SK-N-SH (cell line): ENCODE measurements at regions not wholly inside any gene's neighbourhood (a gene's known extent, or its start where the extent isn't known, plus 50 kb on each side); places are given as distances from the start of the nearest gene placed in this dataset.
A peak's percentile ranks its signal among the peaks of the same experiment; 100 is the strongest.

ENCODE experiments used
- CTCF ChIP-seq: fragments of 200-600 bp; sonication (generic); IDR thresholded peaks from 2 replicates; pipeline ENCODE4 v1.6.1; 2017; ENCODE audit warnings: antibody characterized with exemption, mild to moderate bottlenecking, moderate library complexity
- EP300 ChIP-seq, 2 experiments: IDR thresholded peaks; 2 replicates each; pipeline versions ENCODE4 v1.4.0 to v1.6.1; 2012; ENCODE audit warnings: borderline replicate concordance in 1 of 2, low read depth in 1 of 2, low read length in 1 of 2
- EZH2phosphoT487 ChIP-seq: fragments of 200-600 bp; sonication (generic); IDR thresholded peaks from 2 replicates; pipeline ENCODE4 v1.6.1; 2017; ENCODE audit warnings: low read depth, mixed run types, mild to moderate bottlenecking, antibody characterized with exemption, moderate library complexity, borderline replicate concordance
- MAX ChIP-seq: IDR thresholded peaks from 2 replicates; pipeline ENCODE4 v1.4.0; 2012; ENCODE audit warnings: low read depth
- POLR2AphosphoS5 ChIP-seq: IDR thresholded peaks from 2 replicates; pipeline ENCODE4 v1.6.1; 2012; ENCODE audit warnings: low read depth, low read length
- SMC3 ChIP-seq: IDR thresholded peaks from 2 replicates; pipeline ENCODE4 v1.6.1; 2012; ENCODE audit warnings: low read depth, low read length, improper control_type of control experiment
- TAF1 ChIP-seq: IDR thresholded peaks from 2 replicates; pipeline ENCODE4 v1.6.1; 2012; ENCODE audit warnings: low read depth, mild to moderate bottlenecking, low read length, moderate library complexity, borderline replicate concordance
- USF2 ChIP-seq: fragments of 150-350 bp; IDR thresholded peaks from 2 replicates; pipeline ENCODE4 v1.6.1; 2017; ENCODE audit warnings: antibody characterized with exemption, low read length, low read depth, borderline replicate concordance

GRCh38 chr2:196266855-196267254, 95.5 kb upstream of the STK17B start:
- TF ChIP-seq EZH2phosphoT487 (no peak), CTCF (no peak), USF2 (no peak), EP300 (IDR thresholded peaks at IDR 0.05; ENCODE audit: borderline replicate concordance in 1 of 2, low read depth in 1 of 2, low read length in 1 of 2) (peak in 1 of 2 experiments; percentile 89; a peak in 2 of 4 replicates), MAX (peak; percentile 51; the same call in 1 of the 2 replicates), POLR2AphosphoS5 (peak; percentile 51; the same call in 1 of the 2 replicates), TAF1 (no peak), SMC3 (no peak)
